COR-L47 (cell line): ENCODE measurements at regions not wholly inside any gene's neighbourhood (a gene's known extent, or its start where the extent isn't known, plus 50 kb on each side); places are given as distances from the start of the nearest gene placed in this dataset.

Source experiments
- DNase-seq: peaks from one replicate; lab custom pipeline; 2025; lab: John Stamatoyannopoulos, UW

- DNase-seq: no peak
Measured at GRCh38 chr1:106964495-106964894, 92.0 kb upstream of the PRMT6 start.

- no peak for DNase-seq
Measured at GRCh38 chr1:106968644-106969043, 87.8 kb upstream of the PRMT6 start.

- no peak for DNase-seq
Measured at GRCh38 chr1:106969731-106970130, 86.7 kb upstream of the PRMT6 start.

GRCh38 chr1:106972074-106972473 is 84.4 kb upstream of the PRMT6 start:
- no peak for DNase-seq

GRCh38 chr1:106975944-106976343 is 80.5 kb upstream of the PRMT6 start:
- no peak for DNase-seq

- no peak for DNase-seq
Measured at GRCh38 chr1:106978477-106979322, 77.8 kb upstream of the PRMT6 start.

- DNase-seq: no peak
Measured at GRCh38 chr1:106979371-106979770, 77.1 kb upstream of the PRMT6 start.

GRCh38 chr1:106980121-106980520 is 76.4 kb upstream of the PRMT6 start:
- no peak for DNase-seq

- no peak for DNase-seq
Measured at GRCh38 chr1:106984801-106985200, 71.7 kb upstream of the PRMT6 start.

DNA sequence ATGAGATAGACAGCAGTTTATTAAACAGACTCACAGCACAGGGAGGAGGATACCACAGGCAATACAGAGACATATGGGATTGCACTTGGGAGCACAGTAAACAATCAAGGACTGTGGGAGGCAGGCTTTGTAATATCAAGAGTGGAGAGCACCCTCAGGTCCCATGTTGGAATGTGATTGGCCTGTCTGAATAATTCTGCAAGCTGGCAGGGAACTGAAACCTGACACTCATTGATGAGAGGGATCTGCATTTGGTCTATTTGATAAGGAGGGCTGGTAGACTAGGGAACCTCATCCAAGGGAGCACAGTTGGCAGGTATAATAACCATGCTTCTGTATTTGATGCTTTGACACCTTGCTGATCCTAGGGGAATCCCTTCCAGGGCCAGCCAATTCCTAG is 69.9 kb upstream of the PRMT6 start:
- DNase-seq: no peak

GRCh38 chr1:106995970-106996369 is 60.5 kb upstream of the PRMT6 start:
- DNase-seq: no peak

GRCh38 chr1:106998431-106999002 is 58.0 kb upstream of the PRMT6 start:
- no peak for DNase-seq

DNA sequence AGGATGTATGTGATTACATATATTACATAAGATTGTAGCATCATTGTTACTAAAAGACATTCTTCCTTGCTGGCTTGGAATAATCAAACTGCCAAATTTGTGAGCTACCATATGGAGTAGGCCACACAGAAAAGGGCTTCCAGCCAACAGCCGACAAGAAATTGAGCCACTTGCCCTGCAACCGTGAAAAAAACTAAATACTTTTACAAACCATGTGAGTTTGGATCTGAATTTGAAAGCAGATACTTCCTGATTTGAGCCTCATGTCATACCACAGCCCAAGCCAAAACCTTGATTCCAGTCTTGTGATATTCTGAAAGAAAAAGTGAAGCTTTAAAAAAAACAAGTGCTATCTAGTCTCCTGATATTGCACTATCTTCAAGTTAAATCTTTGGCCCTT is 55.6 kb upstream of the PRMT6 start:
- no peak for DNase-seq

DNA sequence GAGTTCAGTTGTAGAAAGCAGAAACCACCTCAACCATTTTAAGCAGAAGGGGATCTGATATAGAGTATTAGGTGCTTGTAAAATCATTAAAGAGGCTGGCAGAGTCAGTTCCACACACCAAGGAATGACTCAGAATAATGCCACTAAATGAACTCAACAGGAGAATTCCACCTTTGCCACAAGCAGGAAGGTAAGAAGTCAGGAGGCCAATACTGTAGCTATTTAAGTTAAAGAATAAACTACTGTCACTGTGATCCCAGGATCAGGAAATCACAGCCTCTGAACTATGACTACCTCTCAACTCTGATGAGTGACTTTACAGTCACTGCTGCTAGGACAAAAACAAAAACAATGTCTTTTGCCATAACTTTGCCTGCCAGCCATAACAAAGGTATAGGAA is 52.5 kb upstream of the PRMT6 start:
- no peak for DNase-seq

GRCh38 chr1:107004421-107004820 is 52.1 kb upstream of the PRMT6 start:
- DNase-seq: no peak
